H1 (cell line): ENCODE measurements at regions not wholly inside any gene's neighbourhood (a gene's known extent, or its start where the extent isn't known, plus 50 kb on each side); places are given as distances from the start of the nearest gene placed in this dataset.

Experiments used
- CTCF ChIA-PET: fragments of 300-600 bp; sonication (Branson Sonifier 250); formaldehyde crosslinking; loops from one replicate; lab custom pipeline; 2021; ENCODE audit not compliant: partially characterized antibody; lab: Charles Lee
- POLR2A ChIA-PET: fragments of 300-600 bp; sonication (Branson Sonifier 250); formaldehyde crosslinking; loops from one replicate; lab custom pipeline; 2021; ENCODE audit warnings: inconsistent platforms; ENCODE audit not compliant: partially characterized antibody; lab: Charles Lee
- DNase-seq, 2 experiments: peaks; one replicate each; pipeline versions ENCODE4 v3.0.0 to v3.0.0-alpha.2; 2010 to 2022; ENCODE audit warnings: low spot score in 2 of 2, low read depth in 1 of 2, mixed read lengths in 1 of 2
- FAIRE-seq: peaks from 2 replicates; lab custom pipeline; 2011; peaks lifted over from hg19 to GRCh38; lab: Jason Lieb, UNC
- H2AFZ ChIP-seq: 2 replicates; pipeline ENCODE4 v1.8.1; 2012; ENCODE audit warnings: low read length, inconsistent platforms
- H2AK5ac ChIP-seq: 2 replicates; pipeline ENCODE4 v1.6.1; 2013; ENCODE audit warnings: low read depth, low read length
- H2BK120ac ChIP-seq: replicated peaks from 2 replicates; pipeline ENCODE3; 2013; ENCODE audit warnings: low read depth, low read length, inconsistent platforms
- H2BK12ac ChIP-seq: 2 replicates; pipeline ENCODE4 v1.6.1; 2013; ENCODE audit warnings: low read depth, low read length
- H2BK15ac ChIP-seq: 2 replicates; pipeline ENCODE4 v1.6.1; 2013; ENCODE audit warnings: low read length
- H2BK20ac ChIP-seq: 2 replicates; pipeline ENCODE4 v1.6.1; 2013; ENCODE audit warnings: low read length
- H2BK5ac ChIP-seq: 2 replicates; pipeline ENCODE4 v1.6.1; 2013; ENCODE audit warnings: low read depth, low read length
- H3K14ac ChIP-seq: 2 replicates; pipeline ENCODE4 v1.6.1; 2013; ENCODE audit warnings: inconsistent platforms; ENCODE audit not compliant: insufficient read length
- H3K18ac ChIP-seq: 2 replicates; pipeline ENCODE4 v1.6.1; 2013; ENCODE audit warnings: low read length; ENCODE audit errors: extremely low read depth
- H3K23ac ChIP-seq: 2 replicates; pipeline ENCODE4 v1.6.1; 2013; ENCODE audit warnings: inconsistent platforms; ENCODE audit not compliant: insufficient read length
- H3K23me2 ChIP-seq: 2 replicates; pipeline ENCODE4 v1.6.1; 2013; ENCODE audit warnings: low read depth, low read length
- H3K27ac ChIP-seq: 2 replicates; pipeline ENCODE4 v1.6.1; 2011; ENCODE audit warnings: low read depth, low read length, inconsistent platforms
- H3K27me3 ChIP-seq, 4 experiments: replicated peaks in 1 of 4; 1 replicate in 1 of 4; 2 replicates in 3 of 4; pipeline versions ENCODE4 v1.6.1 to v1.8.1; 2011 to 2013; ENCODE audit warnings: low read length in 3 of 4, mild to moderate bottlenecking in 3 of 4, inconsistent platforms in 2 of 4, mixed read lengths in 2 of 4, moderate library complexity in 1 of 4; ENCODE audit not compliant: control insufficient read depth in 3 of 4, insufficient read depth in 3 of 4; ENCODE audit errors: extremely low read depth in 1 of 4
- H3K36me3 ChIP-seq, 4 experiments: 2 replicates each; pipeline versions ENCODE4 v1.6.1 to v1.8.1; 2011 to 2013; ENCODE audit warnings: mild to moderate bottlenecking in 4 of 4, low read length in 3 of 4, moderate library complexity in 2 of 4, control low read depth in 1 of 4, inconsistent platforms in 1 of 4; ENCODE audit not compliant: insufficient read depth in 4 of 4, control insufficient read depth in 2 of 4
- H3K4ac ChIP-seq: replicated peaks from 2 replicates; pipeline ENCODE3; 2013; ENCODE audit warnings: low read length, low read depth, mixed read lengths, inconsistent platforms; ENCODE audit not compliant: insufficient read length
- H3K4me1 ChIP-seq, 4 experiments: replicated peaks in 1 of 4; 1 replicate in 1 of 4; 2 replicates in 3 of 4; pipeline versions ENCODE4 v1.6.1 to v1.8.1; 2011 to 2013; ENCODE audit warnings: low read length in 3 of 4, inconsistent platforms in 2 of 4, mixed read lengths in 1 of 4; ENCODE audit not compliant: insufficient read depth in 4 of 4, control insufficient read depth in 3 of 4
- H3K4me2 ChIP-seq, 2 experiments: 2 replicates each; pipeline versions ENCODE4 v1.6.1 to v1.8.1; 2011 to 2013; ENCODE audit warnings: low read depth in 2 of 2, low read length in 2 of 2, control low read depth in 1 of 2, inconsistent platforms in 1 of 2, mild to moderate bottlenecking in 1 of 2; ENCODE audit not compliant: insufficient read depth in 1 of 2
- H3K4me3 ChIP-seq, 4 experiments: fragments of 200-600, 300-600 bp in 1 of 4; sonication (generic), shearing (Covaris generic), sonication (Bioruptor Twin) in 1 of 4; 2 replicates each; pipeline versions ENCODE4 v1.5.1 to v1.8.1; 2011 to 2016; ENCODE audit warnings: low read length in 4 of 4, low read depth in 3 of 4, control low read depth in 2 of 4, inconsistent platforms in 2 of 4, mild to moderate bottlenecking in 2 of 4, mixed read lengths in 1 of 4, moderate library complexity in 1 of 4; ENCODE audit not compliant: insufficient read depth in 2 of 4; ENCODE audit errors: extremely low read depth in 1 of 4
- H3K56ac ChIP-seq: replicated peaks from 2 replicates; pipeline ENCODE3; 2013; ENCODE audit warnings: low read depth, mild to moderate bottlenecking, mixed read lengths, low read length, inconsistent platforms; ENCODE audit not compliant: insufficient read length
- H3K79me1 ChIP-seq: 2 replicates; pipeline ENCODE4 v1.6.1; 2013; ENCODE audit warnings: low read depth, low read length, control low read depth
- H3K79me2 ChIP-seq, 2 experiments: 2 replicates each; pipeline versions ENCODE4 v1.6.1 to v1.8.1; 2012 to 2013; ENCODE audit warnings: low read length in 2 of 2, mild to moderate bottlenecking in 2 of 2, inconsistent platforms in 1 of 2; ENCODE audit not compliant: insufficient read depth in 2 of 2, control insufficient read depth in 1 of 2
- H3K9ac ChIP-seq, 4 experiments: replicated peaks in 1 of 4; 1 replicate in 1 of 4; 2 replicates in 3 of 4; pipeline versions ENCODE4 v1.6.1 to v1.8.1; 2011 to 2013; ENCODE audit warnings: low read depth in 3 of 4, low read length in 3 of 4, control low read depth in 2 of 4, mild to moderate bottlenecking in 2 of 4, moderate library complexity in 2 of 4, inconsistent platforms in 1 of 4; ENCODE audit errors: extremely low read depth in 1 of 4
- H3K9me3 ChIP-seq, 2 experiments: 2 replicates each; pipeline versions ENCODE4 v1.6.1 to v1.8.1; 2012 to 2013; ENCODE audit warnings: mild to moderate bottlenecking in 2 of 2, moderate library complexity in 2 of 2, control low read depth in 1 of 2, inconsistent platforms in 1 of 2, low read depth in 1 of 2, low read length in 1 of 2, mixed read lengths in 1 of 2; ENCODE audit not compliant: insufficient read depth in 2 of 2
- H4K20me1 ChIP-seq, 2 experiments: replicated peaks in 1 of 2; 2 replicates each; pipeline versions ENCODE3 to v1.8.1; 2011 to 2013; ENCODE audit warnings: inconsistent platforms in 2 of 2, low read length in 2 of 2, mild to moderate bottlenecking in 1 of 2; ENCODE audit not compliant: insufficient read depth in 2 of 2, control insufficient read depth in 1 of 2
- H4K5ac ChIP-seq: 2 replicates; pipeline ENCODE4 v1.6.1; 2013; ENCODE audit warnings: low read length, low read depth, mixed read lengths, inconsistent platforms; ENCODE audit not compliant: insufficient read length
- H4K8ac ChIP-seq: 2 replicates; pipeline ENCODE4 v1.8.0; 2013; ENCODE audit warnings: mild to moderate bottlenecking, moderate library complexity, low read length, inconsistent platforms; ENCODE audit not compliant: insufficient read depth; ENCODE audit errors: extremely low read depth
- H4K91ac ChIP-seq: replicated peaks from 2 replicates; pipeline ENCODE3; 2013; ENCODE audit warnings: low read length, mixed read lengths, inconsistent platforms; ENCODE audit not compliant: insufficient read length
- CEBPB ChIP-seq: IDR thresholded peaks from 2 replicates; pipeline ENCODE4 v1.6.1; 2012; ENCODE audit warnings: low read depth, low read length
- CREB1 ChIP-seq: IDR thresholded peaks from 2 replicates; pipeline ENCODE4 v1.6.1; 2012; ENCODE audit warnings: inconsistent platforms
- KDM5A ChIP-seq: fragments of 200-600 bp; IDR thresholded peaks from 2 replicates; pipeline ENCODE4 v1.7.1; 2012; ENCODE audit warnings: mild to moderate bottlenecking, low read length, inconsistent platforms, mixed read lengths
- POLR2A ChIP-seq, 2 experiments: IDR thresholded peaks; 1 replicate in 1 of 2; 2 replicates in 1 of 2; pipeline ENCODE4 v1.6.1; 2011; ENCODE audit warnings: low read depth in 2 of 2, low read length in 2 of 2, mild to moderate bottlenecking in 2 of 2; ENCODE audit errors: control extremely low read depth in 1 of 2
- SIX5 ChIP-seq: IDR thresholded peaks from 2 replicates; pipeline ENCODE4 v1.6.1; 2011; ENCODE audit warnings: mild to moderate bottlenecking, low read depth, low read length
- TEAD4 ChIP-seq: IDR thresholded peaks from 2 replicates; pipeline ENCODE4 v1.6.1; 2012; ENCODE audit warnings: low read depth, low read length, inconsistent platforms, mixed read lengths
- WGBS, 2 experiments: shearing (Covaris generic) in 1 of 2; methylation state at CpG; one replicate each; pipeline versions ENCODE4 v1.1.6 to v1.1.7; 2013 to 2015; ENCODE audit warnings: low lambda C conversion rate in 2 of 2, mixed read lengths in 2 of 2, inconsistent platforms in 1 of 2, low coverage in 1 of 2, missing lambda C conversion rate in 1 of 2; ENCODE audit not compliant: insufficient replicate concordance in 2 of 2, insufficient coverage in 1 of 2, insufficient read length in 1 of 2; ENCODE audit errors: extremely low coverage in 1 of 2, missing lambda C conversion rate in 1 of 2; 5-methylcytosine and 5-hydroxymethylcytosine counted together

DNA sequence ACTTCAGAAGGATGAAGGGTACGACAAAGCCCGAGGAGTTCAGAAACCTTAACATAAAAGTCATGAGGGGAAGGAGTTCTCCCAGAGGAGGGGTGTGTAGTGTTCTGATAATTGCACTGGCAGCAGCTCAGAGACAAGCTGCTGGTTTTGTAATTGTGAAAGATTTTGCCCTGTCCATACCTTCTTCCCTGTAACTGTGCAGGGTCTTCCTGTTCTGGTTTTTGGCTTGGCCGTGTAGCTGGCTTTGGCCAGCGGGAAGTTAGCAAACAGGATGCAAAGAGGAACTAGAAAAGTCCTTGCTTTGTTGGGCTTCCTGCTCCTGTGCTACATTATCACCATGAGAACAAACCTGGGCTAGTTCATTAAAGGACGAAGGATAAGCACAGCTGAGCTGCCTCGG lies 160.8 kb downstream of the LPIN1 start:
- Histone ChIP-seq H4K20me1 (no peaks in the 10 kb centered on the region), H3K27ac (no peak overlapping the region), H2AFZ (no peak overlapping the region), H2BK12ac (no peak overlapping the region), H3K23ac (no peak overlapping the region), H4K5ac (no peak overlapping the region), H3K56ac (no peak overlapping the region), H3K79me1 (no peaks in the 10 kb centered on the region), H2BK20ac (no peak overlapping the region), H2BK120ac (no peak overlapping the region), H3K9ac (no peak overlapping the region), H2BK5ac (no peak overlapping the region), H3K4me3 (no peak overlapping the region), H4K8ac (no peak overlapping the region), H3K27me3 (no peaks in the 10 kb centered on the region), H3K23me2 (no peaks in the 10 kb centered on the region), H3K4me1 (no peaks in the 10 kb centered on the region), H3K36me3 (no peaks in the 10 kb centered on the region), H3K9me3 (no peaks in the 10 kb centered on the region), H2AK5ac (no peak overlapping the region), H4K91ac (no peak overlapping the region), H3K18ac (no peak overlapping the region), H3K79me2 (no peaks in the 10 kb centered on the region), H2BK15ac (no peak overlapping the region), H3K4me2 (no peak overlapping the region), H3K14ac (no peak overlapping the region), H3K4ac (no peak overlapping the region)
- ChIA-PET POLR2A (no interaction called here), CTCF (interaction anchor here (0.6 to 1.9 kb wide), 2 partner anchors 11 to 37 kb away, joined by 4 to 7 read pairs; no protein-coding TSS in a partner anchor)
- 90% methylated on average over 6 of the region's 6 CpGs; no CpG with 5 or more reads in 1 of the 2 experiments for WGBS, 2 experiments
- FAIRE-seq, result no peak
- DNase-seq, result no peak
- TF ChIP-seq TEAD4 (no peak), CREB1 (no peak), KDM5A (no peak), SIX5 (no peak), CEBPB (no peak), POLR2A (IDR thresholded peaks at IDR 0.05; ENCODE audit: control extremely low read depth in 1 of 2, low read depth in 2 of 2, low read length in 2 of 2) (no peak)
